Progenitor cell of endocrine pancreas (in vitro differentiated cells): ENCODE measurements at regions not wholly inside any gene's neighbourhood (a gene's known extent, or its start where the extent isn't known, plus 50 kb on each side); places are given as distances from the start of the nearest gene placed in this dataset.

Source experiments
- DNase-seq: peaks from one replicate; pipeline ENCODE4 v3.0.0; 2021; ENCODE audit warnings: low spot score; ENCODE audit not compliant: unreplicated experiment
- H3K27ac Mint-ChIP-seq: 2 replicates; pipeline ENCODE4 v1.8.0; 2021; ENCODE audit warnings: mild to moderate bottlenecking, moderate library complexity, mixed read lengths
- H3K27me3 Mint-ChIP-seq: 2 replicates; pipeline ENCODE4 v1.8.0; 2021; ENCODE audit warnings: mixed read lengths
- H3K36me3 Mint-ChIP-seq: 2 replicates; pipeline ENCODE4 v1.8.0; 2022; ENCODE audit warnings: mixed read lengths; ENCODE audit not compliant: insufficient read depth
- H3K4me1 Mint-ChIP-seq: 2 replicates; pipeline ENCODE4 v1.8.0; 2021; ENCODE audit warnings: low read depth, mixed read lengths
- H3K4me3 Mint-ChIP-seq: 2 replicates; pipeline ENCODE4 v1.8.0; 2021; ENCODE audit warnings: low read depth, mild to moderate bottlenecking, moderate library complexity, mixed read lengths
- H3K9me3 Mint-ChIP-seq: 2 replicates; pipeline ENCODE4 v1.8.0; 2021; ENCODE audit warnings: low read depth, mixed read lengths
- CTCF ChIP-seq: fragments of 200-600 bp; sonication (generic); IDR thresholded peaks from one replicate; pipeline ENCODE4 v1.5.0; 2021; ENCODE audit warnings: antibody characterized with exemption, mild to moderate bottlenecking; ENCODE audit not compliant: unreplicated experiment

GRCh38 chr1:192920412-192920811 is 111.6 kb downstream of the RGS2 start:
- DNase-seq = no peak
- H3K4me3 Mint-ChIP-seq = no peak overlapping the region
- TF ChIP-seq CTCF = no peak
- H3K27me3 Mint-ChIP-seq = peaks cover 10% of the 10 kb centered on the region
- no peaks in the 10 kb centered on the region for H3K9me3 Mint-ChIP-seq
- no peaks in the 10 kb centered on the region for H3K36me3 Mint-ChIP-seq
- no peaks in the 10 kb centered on the region for H3K4me1 Mint-ChIP-seq
- no peak overlapping the region for H3K27ac Mint-ChIP-seq

- no peaks in the 10 kb centered on the region for H3K36me3 Mint-ChIP-seq
- no peaks in the 10 kb centered on the region for H3K9me3 Mint-ChIP-seq
- H3K27me3 Mint-ChIP-seq = no peaks in the 10 kb centered on the region
- DNase-seq = no peak
- H3K4me3 Mint-ChIP-seq = no peak overlapping the region
- TF ChIP-seq CTCF = no peak
- peaks cover 3% of the 10 kb centered on the region for H3K4me1 Mint-ChIP-seq
- no peak overlapping the region for H3K27ac Mint-ChIP-seq
Observed at GRCh38 chr1:192925609-192926008, 116.8 kb downstream of the RGS2 start.

- H3K27me3 Mint-ChIP-seq = no peaks in the 10 kb centered on the region
- no peak overlapping the region for H3K27ac Mint-ChIP-seq
- H3K4me3 Mint-ChIP-seq = no peak overlapping the region
- peaks cover 3% of the 10 kb centered on the region for H3K4me1 Mint-ChIP-seq
- H3K36me3 Mint-ChIP-seq = no peaks in the 10 kb centered on the region
- DNase-seq = no peak
- no peak for TF ChIP-seq CTCF
- H3K9me3 Mint-ChIP-seq = no peaks in the 10 kb centered on the region
Observed at GRCh38 chr1:192926736-192927135, 117.9 kb downstream of the RGS2 start.

GRCh38 chr1:192927496-192927895 is 118.7 kb downstream of the RGS2 start:
- Mint-ChIP-seq H3K4me1 (peaks cover 3% of the 10 kb centered on the region), H3K9me3 (no peaks in the 10 kb centered on the region), H3K27ac (no peak overlapping the region), H3K4me3 (no peak overlapping the region), H3K27me3 (no peaks in the 10 kb centered on the region), H3K36me3 (no peaks in the 10 kb centered on the region)
- no peak for TF ChIP-seq CTCF
- no peak for DNase-seq

GRCh38 chr1:192929597-192929996 is 120.8 kb downstream of the RGS2 start:
- no peak for TF ChIP-seq CTCF
- Mint-ChIP-seq H3K4me3 (no peak overlapping the region), H3K4me1 (peaks cover 7% of the 10 kb centered on the region), H3K36me3 (no peaks in the 10 kb centered on the region), H3K27me3 (no peaks in the 10 kb centered on the region), H3K9me3 (no peaks in the 10 kb centered on the region), H3K27ac (no peak overlapping the region)
- no peak for DNase-seq
